SK-N-SH treated with all-trans-retinoic acid at 6 μM for 48 hours (cell line): ENCODE measurements at regions not wholly inside any gene's neighbourhood (a gene's known extent, or its start where the extent isn't known, plus 50 kb on each side); places are given as distances from the start of the nearest gene placed in this dataset.

Experiments
- ATAC-seq: fragments of 200-7000 bp; cut with Tn5 transposase; 3 replicates; pipeline ENCODE4 v1.9.1; 2020; ENCODE audit warnings: mild to moderate bottlenecking, moderate library complexity
- ARNTL ChIP-seq: fragments of 450-650 bp; formaldehyde crosslinking; IDR thresholded peaks from 2 replicates; pipeline ENCODE4 v1.5.0; 2020; ENCODE audit warnings: low read depth, mild to moderate bottlenecking, moderate library complexity, borderline replicate concordance
- BACH2 ChIP-seq: fragments of 250-450 bp; sonication (Bioruptor Pico); IDR thresholded peaks from 2 replicates; pipeline ENCODE4 v1.9.0; 2021; ENCODE audit warnings: mild to moderate bottlenecking, borderline replicate concordance
- CSDC2 ChIP-seq: fragments of 250-450 bp; sonication (Bioruptor Pico); IDR thresholded peaks from 2 replicates; pipeline ENCODE4 v1.5.0; 2020; ENCODE audit warnings: mild to moderate bottlenecking, moderate library complexity
- ESRRG ChIP-seq: fragments of 250-450 bp; sonication (Bioruptor Pico); IDR thresholded peaks from 2 replicates; pipeline ENCODE4 v1.6.1; 2021; ENCODE audit warnings: mild to moderate bottlenecking
- GLIS3 ChIP-seq: fragments of 250-450 bp; sonication (Bioruptor Pico); IDR thresholded peaks from 2 replicates; pipeline ENCODE4 v1.5.0; 2020; ENCODE audit warnings: mild to moderate bottlenecking, moderate library complexity
- ISL1 ChIP-seq: fragments of 250-450 bp; sonication (Bioruptor Pico); IDR thresholded peaks from 2 replicates; pipeline ENCODE4 v2.1.2; 2022; ENCODE audit warnings: mild to moderate bottlenecking, moderate library complexity
- OSR1 ChIP-seq: fragments of 250-450 bp; sonication (Bioruptor Pico); IDR thresholded peaks from 2 replicates; pipeline ENCODE4 v1.8.0; 2022; ENCODE audit warnings: moderate library complexity, mild to moderate bottlenecking, inconsistent platforms
- RARB ChIP-seq: fragments of 250-450 bp; sonication (Bioruptor Pico); IDR thresholded peaks from 2 replicates; pipeline ENCODE4 v1.8.0; 2021; ENCODE audit warnings: mild to moderate bottlenecking, moderate library complexity
- SNAI2 ChIP-seq: fragments of 250-450 bp; sonication (Bioruptor Pico); IDR thresholded peaks from 2 replicates; pipeline ENCODE4 v1.5.0; 2020; ENCODE audit warnings: mild to moderate bottlenecking, moderate library complexity
- ZC3H10 ChIP-seq: fragments of 250-450 bp; sonication (Bioruptor Pico); IDR thresholded peaks from 2 replicates; pipeline ENCODE4 v1.5.1; 2021; ENCODE audit warnings: mild to moderate bottlenecking, moderate library complexity
- ZFP3 ChIP-seq: fragments of 250-450 bp; sonication (Bioruptor Pico); IDR thresholded peaks from 2 replicates; pipeline ENCODE4 v1.5.0; 2020; ENCODE audit warnings: mild to moderate bottlenecking, moderate library complexity
- ZFP30 ChIP-seq: fragments of 450-650 bp; formaldehyde crosslinking; IDR thresholded peaks from 2 replicates; pipeline ENCODE4 v1.5.0; 2022; ENCODE audit warnings: mild to moderate bottlenecking, moderate library complexity
- ZNF565 ChIP-seq: fragments of 450-650 bp; formaldehyde crosslinking; conservative IDR thresholded peaks from 2 replicates; pipeline ENCODE4 v1.5.0; 2020; ENCODE audit warnings: low read depth, mild to moderate bottlenecking, moderate library complexity
- ZNF70 ChIP-seq: fragments of 450-650 bp; formaldehyde crosslinking; IDR thresholded peaks from 2 replicates; pipeline ENCODE4 v1.5.0; 2020; ENCODE audit warnings: mild to moderate bottlenecking, moderate library complexity
- ZNF8 ChIP-seq: fragments of 450-650 bp; formaldehyde crosslinking; IDR thresholded peaks from 2 replicates; pipeline ENCODE4 v1.5.0; 2020; ENCODE audit warnings: mild to moderate bottlenecking, moderate library complexity
- TF ChIP-seq, protein P1 (sequence below): fragments of 250-450 bp; sonication (Bioruptor Pico); IDR thresholded peaks from 2 replicates; pipeline ENCODE4 v1.5.0; 2020; ENCODE audit warnings: mild to moderate bottlenecking, moderate library complexity
- TF ChIP-seq, protein P2 (sequence below): fragments of 250-450 bp; sonication (Bioruptor Pico); IDR thresholded peaks from 2 replicates; pipeline ENCODE4 v1.5.1; 2021; ENCODE audit warnings: mild to moderate bottlenecking, moderate library complexity
- TF ChIP-seq, protein P3 (sequence below): fragments of 250-450 bp; sonication (Bioruptor Pico); IDR thresholded peaks from 2 replicates; pipeline ENCODE4 v1.5.1; 2020; ENCODE audit warnings: low read depth, mild to moderate bottlenecking, moderate library complexity
- TF ChIP-seq, protein P4 (sequence below): fragments of 250-450 bp; sonication (Bioruptor Pico); IDR thresholded peaks from 2 replicates; pipeline ENCODE4 v1.8.0; 2021; ENCODE audit warnings: low read depth, mild to moderate bottlenecking, moderate library complexity, borderline replicate concordance

DNA sequence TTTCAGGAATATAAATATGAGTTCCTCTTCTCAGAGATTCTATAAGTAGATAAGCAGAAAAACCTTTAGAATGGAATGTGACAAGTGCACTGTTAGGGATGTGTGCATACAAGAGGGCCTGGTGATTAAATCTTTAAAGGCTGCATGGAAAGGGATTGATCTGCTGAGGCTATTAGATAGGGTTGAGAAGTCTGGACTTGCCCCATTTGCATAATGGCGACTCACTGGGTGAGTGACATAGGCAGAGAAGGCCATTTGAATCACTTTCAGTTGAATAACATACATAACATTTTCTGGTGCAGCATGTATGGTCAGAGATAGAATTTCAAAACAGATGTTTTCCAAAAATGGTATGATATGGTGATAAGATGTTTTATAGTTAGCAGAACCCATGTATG lies 156.9 kb downstream of the ZNF621 start:
- no peak for ATAC-seq
- no peak for TF ChIP-seq ZC3H10
- TF ChIP-seq, protein P1, sequence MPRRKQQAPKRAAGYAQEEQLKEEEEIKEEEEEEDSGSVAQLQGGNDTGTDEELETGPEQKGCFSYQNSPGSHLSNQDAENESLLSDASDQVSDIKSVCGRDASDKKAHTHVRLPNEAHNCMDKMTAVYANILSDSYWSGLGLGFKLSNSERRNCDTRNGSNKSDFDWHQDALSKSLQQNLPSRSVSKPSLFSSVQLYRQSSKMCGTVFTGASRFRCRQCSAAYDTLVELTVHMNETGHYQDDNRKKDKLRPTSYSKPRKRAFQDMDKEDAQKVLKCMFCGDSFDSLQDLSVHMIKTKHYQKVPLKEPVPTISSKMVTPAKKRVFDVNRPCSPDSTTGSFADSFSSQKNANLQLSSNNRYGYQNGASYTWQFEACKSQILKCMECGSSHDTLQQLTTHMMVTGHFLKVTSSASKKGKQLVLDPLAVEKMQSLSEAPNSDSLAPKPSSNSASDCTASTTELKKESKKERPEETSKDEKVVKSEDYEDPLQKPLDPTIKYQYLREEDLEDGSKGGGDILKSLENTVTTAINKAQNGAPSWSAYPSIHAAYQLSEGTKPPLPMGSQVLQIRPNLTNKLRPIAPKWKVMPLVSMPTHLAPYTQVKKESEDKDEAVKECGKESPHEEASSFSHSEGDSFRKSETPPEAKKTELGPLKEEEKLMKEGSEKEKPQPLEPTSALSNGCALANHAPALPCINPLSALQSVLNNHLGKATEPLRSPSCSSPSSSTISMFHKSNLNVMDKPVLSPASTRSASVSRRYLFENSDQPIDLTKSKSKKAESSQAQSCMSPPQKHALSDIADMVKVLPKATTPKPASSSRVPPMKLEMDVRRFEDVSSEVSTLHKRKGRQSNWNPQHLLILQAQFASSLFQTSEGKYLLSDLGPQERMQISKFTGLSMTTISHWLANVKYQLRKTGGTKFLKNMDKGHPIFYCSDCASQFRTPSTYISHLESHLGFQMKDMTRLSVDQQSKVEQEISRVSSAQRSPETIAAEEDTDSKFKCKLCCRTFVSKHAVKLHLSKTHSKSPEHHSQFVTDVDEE (CRISPR knock-in tag) = no peak
- no peak for TF ChIP-seq ZFP30 (CRISPR knock-in tag)
- no peak for TF ChIP-seq ESRRG (CRISPR knock-in tag)
- TF ChIP-seq, protein P2, sequence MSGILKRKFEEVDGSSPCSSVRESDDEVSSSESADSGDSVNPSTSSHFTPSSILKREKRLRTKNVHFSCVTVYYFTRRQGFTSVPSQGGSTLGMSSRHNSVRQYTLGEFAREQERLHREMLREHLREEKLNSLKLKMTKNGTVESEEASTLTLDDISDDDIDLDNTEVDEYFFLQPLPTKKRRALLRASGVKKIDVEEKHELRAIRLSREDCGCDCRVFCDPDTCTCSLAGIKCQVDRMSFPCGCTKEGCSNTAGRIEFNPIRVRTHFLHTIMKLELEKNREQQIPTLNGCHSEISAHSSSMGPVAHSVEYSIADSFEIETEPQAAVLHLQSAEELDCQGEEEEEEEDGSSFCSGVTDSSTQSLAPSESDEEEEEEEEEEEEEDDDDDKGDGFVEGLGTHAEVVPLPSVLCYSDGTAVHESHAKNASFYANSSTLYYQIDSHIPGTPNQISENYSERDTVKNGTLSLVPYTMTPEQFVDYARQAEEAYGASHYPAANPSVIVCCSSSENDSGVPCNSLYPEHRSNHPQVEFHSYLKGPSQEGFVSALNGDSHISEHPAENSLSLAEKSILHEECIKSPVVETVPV (CRISPR knock-in tag) = no peak
- no peak for TF ChIP-seq CSDC2
- no peak for TF ChIP-seq ZNF70 (CRISPR knock-in tag)
- no peak for TF ChIP-seq ISL1 (CRISPR knock-in tag)
- TF ChIP-seq ARNTL (CRISPR knock-in tag) = no peak
- no peak for TF ChIP-seq ZNF8 (CRISPR knock-in tag)

DNA sequence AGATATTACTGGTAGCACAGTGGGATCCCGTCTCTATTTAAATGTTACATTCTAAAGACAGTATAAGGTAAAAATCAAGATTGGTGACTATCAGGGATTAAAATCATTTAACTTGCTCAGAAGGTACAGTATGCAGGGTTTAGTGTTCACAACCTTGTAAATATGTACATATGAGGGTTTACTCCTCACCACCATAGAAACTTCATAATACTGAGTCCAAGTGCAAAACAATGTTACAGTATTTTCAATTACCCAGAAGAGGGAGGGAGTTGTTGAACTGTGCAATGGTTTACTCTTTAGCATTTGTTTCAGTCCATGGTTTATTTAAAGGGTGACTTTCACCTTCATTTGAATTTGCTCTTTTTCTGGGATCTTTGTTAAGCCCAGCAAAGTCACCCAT lies 165.1 kb downstream of the ZNF621 start:
- ATAC-seq = no peak
- TF ChIP-seq, protein P2 (CRISPR knock-in tag) = no peak
- no peak for TF ChIP-seq SNAI2 (CRISPR knock-in tag)
- TF ChIP-seq RARB (CRISPR knock-in tag) = no peak
- TF ChIP-seq BACH2 (CRISPR knock-in tag) = no peak
- TF ChIP-seq, protein P3, sequence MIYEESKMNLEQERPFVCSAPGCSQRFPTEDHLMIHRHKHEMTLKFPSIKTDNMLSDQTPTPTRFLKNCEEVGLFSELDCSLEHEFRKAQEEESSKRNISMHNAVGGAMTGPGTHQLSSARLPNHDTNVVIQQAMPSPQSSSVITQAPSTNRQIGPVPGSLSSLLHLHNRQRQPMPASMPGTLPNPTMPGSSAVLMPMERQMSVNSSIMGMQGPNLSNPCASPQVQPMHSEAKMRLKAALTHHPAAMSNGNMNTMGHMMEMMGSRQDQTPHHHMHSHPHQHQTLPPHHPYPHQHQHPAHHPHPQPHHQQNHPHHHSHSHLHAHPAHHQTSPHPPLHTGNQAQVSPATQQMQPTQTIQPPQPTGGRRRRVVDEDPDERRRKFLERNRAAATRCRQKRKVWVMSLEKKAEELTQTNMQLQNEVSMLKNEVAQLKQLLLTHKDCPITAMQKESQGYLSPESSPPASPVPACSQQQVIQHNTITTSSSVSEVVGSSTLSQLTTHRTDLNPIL (CRISPR knock-in tag) = no peak

DNA sequence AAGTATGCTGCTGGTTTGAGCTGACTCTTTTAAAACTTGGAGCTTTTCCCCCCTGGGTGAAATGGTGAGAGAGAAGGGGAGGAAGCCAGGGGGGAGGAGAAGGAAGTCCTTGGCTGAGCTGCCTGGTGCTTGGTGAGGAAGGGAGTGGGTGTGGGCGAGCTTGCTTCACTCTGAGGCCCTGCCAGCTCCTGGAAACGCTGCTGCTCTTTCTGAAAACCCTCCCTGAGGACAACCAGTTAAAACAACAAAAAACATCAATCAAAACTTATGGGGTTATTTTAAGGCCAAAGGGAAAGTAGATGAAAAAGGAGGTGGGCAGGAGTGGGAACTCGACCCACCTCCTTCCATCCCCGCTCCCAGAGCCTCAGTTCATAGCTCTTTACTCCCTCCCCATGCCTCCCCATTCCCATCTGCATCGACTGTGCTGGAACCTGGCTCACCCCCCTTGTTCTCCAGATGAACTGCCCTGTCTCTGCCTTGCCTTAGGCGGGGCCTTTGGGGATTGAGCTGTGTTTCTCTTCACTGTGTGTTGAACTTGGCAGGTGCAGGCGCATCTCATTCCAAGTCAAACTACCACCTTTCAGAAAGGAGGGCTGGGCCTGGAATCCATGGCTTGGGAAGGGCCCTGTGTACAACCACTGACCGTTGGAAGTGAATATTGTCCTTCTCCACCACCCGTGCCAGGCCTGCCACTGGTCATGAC lies 166.1 kb downstream of the ZNF621 start:
- ATAC-seq = no peak
- TF ChIP-seq OSR1 (CRISPR knock-in tag) = no peak
- TF ChIP-seq ZNF565 (CRISPR knock-in tag) = no peak
- TF ChIP-seq BACH2 (CRISPR knock-in tag) = no peak
- no peak for TF ChIP-seq GLIS3 (CRISPR knock-in tag)
- no peak for TF ChIP-seq ZFP3 (CRISPR knock-in tag)
- TF ChIP-seq ARNTL (CRISPR knock-in tag) = no peak
- no peak for TF ChIP-seq SNAI2 (CRISPR knock-in tag)
- TF ChIP-seq ZNF70 (CRISPR knock-in tag) = no peak
- TF ChIP-seq ESRRG (CRISPR knock-in tag) = no peak
- no peak for TF ChIP-seq RARB (CRISPR knock-in tag)
- TF ChIP-seq, protein P4, sequence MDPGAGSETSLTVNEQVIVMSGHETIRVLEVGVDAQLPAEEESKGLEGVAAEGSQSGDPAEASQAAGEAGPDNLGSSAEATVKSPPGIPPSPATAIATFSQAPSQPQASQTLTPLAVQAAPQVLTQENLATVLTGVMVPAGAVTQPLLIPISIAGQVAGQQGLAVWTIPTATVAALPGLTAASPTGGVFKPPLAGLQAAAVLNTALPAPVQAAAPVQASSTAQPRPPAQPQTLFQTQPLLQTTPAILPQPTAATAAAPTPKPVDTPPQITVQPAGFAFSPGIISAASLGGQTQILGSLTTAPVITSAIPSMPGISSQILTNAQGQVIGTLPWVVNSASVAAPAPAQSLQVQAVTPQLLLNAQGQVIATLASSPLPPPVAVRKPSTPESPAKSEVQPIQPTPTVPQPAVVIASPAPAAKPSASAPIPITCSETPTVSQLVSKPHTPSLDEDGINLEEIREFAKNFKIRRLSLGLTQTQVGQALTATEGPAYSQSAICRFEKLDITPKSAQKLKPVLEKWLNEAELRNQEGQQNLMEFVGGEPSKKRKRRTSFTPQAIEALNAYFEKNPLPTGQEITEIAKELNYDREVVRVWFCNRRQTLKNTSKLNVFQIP (CRISPR knock-in tag) = no peak
- TF ChIP-seq CSDC2 = no peak
- TF ChIP-seq, protein P1 (CRISPR knock-in tag) = no peak
- TF ChIP-seq, all 23 proteins: peak for 0
